K562 (cell line): ENCODE measurements at regions not wholly inside any gene's neighbourhood (a gene's known extent, or its start where the extent isn't known, plus 50 kb on each side); places are given as distances from the start of the nearest gene placed in this dataset.
A peak's percentile ranks its signal among the peaks of the same experiment; 100 is the strongest.

ENCODE experiments used
- ATAC-seq: fragments of 200-7000 bp; cut with Tn5 transposase; 3 replicates; pipeline ENCODE4 v1.9.1; 2020; ENCODE audit warnings: moderate library complexity
- BruUV-seq: library from RNA; stranded (reverse); fragments of 400-500 nt; replicated peaks from 2 replicates; lab custom pipeline; 2021; lab: Mats Ljungman, UMichigan
- CTCF ChIA-PET: fragments of 300-600 bp; formaldehyde crosslinking; extraction: SDS; loops from one replicate; lab custom pipeline; 2021; ENCODE audit warnings: low intra/inter-chr PET ratio; lab: Yijun Ruan, JAX
- POLR2A ChIA-PET: fragments of 300-600, 350-650 bp; sonication (Branson Sonifier 250); formaldehyde crosslinking; extraction: SDS; loops from one replicate; lab custom pipeline; 2021; ENCODE audit warnings: antibody characterized with exemption, inconsistent platforms; lab: Yijun Ruan, JAX
- DNase-seq, 4 experiments: peaks; one replicate each; pipeline versions ENCODE4 v3.0.0 to v3.0.0-alpha.2; 2011 to 2018; ENCODE audit warnings: low spot score in 3 of 4, mixed read lengths in 3 of 4; ENCODE audit errors: extremely low read depth in 1 of 4
- FAIRE-seq: peaks from 2 replicates; lab custom pipeline; 2011; peaks lifted over from hg19 to GRCh38; lab: Jason Lieb, UNC
- H2AFZ ChIP-seq: 2 replicates; pipeline ENCODE4 v1.6.0; 2011; ENCODE audit warnings: low read depth, low read length, control low read depth, inconsistent platforms
- H3K27ac ChIP-seq: fragments of 200-600 bp; 3 replicates; pipeline ENCODE4 v1.8.0; 2011; ENCODE audit warnings: low read depth, mild to moderate bottlenecking, control low read depth, inconsistent platforms, low read length, moderate library complexity, mixed read lengths; ENCODE audit errors: extremely low read depth
- H3K27me3 ChIP-seq, 2 experiments: fragments of 300-600 bp in 1 of 2; 2 replicates in 1 of 2; 3 replicates in 1 of 2; pipeline versions ENCODE4 v1.6.0 to v1.8.0; 2011; ENCODE audit warnings: inconsistent platforms in 2 of 2, low read length in 2 of 2, mild to moderate bottlenecking in 1 of 2, mixed read lengths in 1 of 2, moderate library complexity in 1 of 2; ENCODE audit not compliant: control insufficient read depth in 2 of 2, insufficient read depth in 2 of 2
- H3K36me3 ChIP-seq: fragments of 300-600 bp; 3 replicates; pipeline ENCODE4 v1.8.0; 2011; ENCODE audit warnings: mild to moderate bottlenecking, low read length, inconsistent platforms; ENCODE audit not compliant: control insufficient read depth, insufficient read depth
- H3K4me1 ChIP-seq, 2 experiments: fragments of 200-600 bp in 1 of 2; replicated peaks in 1 of 2; 2 replicates in 1 of 2; 3 replicates in 1 of 2; pipeline versions ENCODE4 v1.5.1 to v1.8.0; 2011; ENCODE audit warnings: inconsistent platforms in 2 of 2, low read length in 2 of 2, mild to moderate bottlenecking in 1 of 2, mixed read lengths in 1 of 2, moderate library complexity in 1 of 2; ENCODE audit not compliant: control insufficient read depth in 2 of 2, insufficient read depth in 2 of 2
- H3K4me2 ChIP-seq: 2 replicates; pipeline ENCODE4 v1.6.1; 2011; ENCODE audit warnings: low read length, control low read depth, inconsistent platforms, mixed read lengths; ENCODE audit not compliant: insufficient read depth
- H3K4me3 ChIP-seq: fragments of 200-600 bp; sonication (generic), shearing (Covaris generic); 2 replicates; pipeline ENCODE4 v1.5.1; 2016; ENCODE audit warnings: control low read depth, inconsistent platforms
- H3K79me2 ChIP-seq: fragments of 200-600 bp; 3 replicates; pipeline ENCODE4 v1.8.0; 2011; ENCODE audit warnings: low read length, inconsistent platforms; ENCODE audit not compliant: control insufficient read depth, insufficient read depth
- H3K9ac ChIP-seq, 2 experiments: 2 replicates each; pipeline versions ENCODE4 v1.6.0 to v1.6.1; 2011; ENCODE audit warnings: low read depth in 2 of 2, low read length in 2 of 2, control low read depth in 1 of 2, inconsistent platforms in 1 of 2, mild to moderate bottlenecking in 1 of 2, mixed read lengths in 1 of 2; ENCODE audit not compliant: insufficient read depth in 1 of 2
- H3K9me1 ChIP-seq: one replicate; pipeline ENCODE4 v1.6.0; 2011; ENCODE audit warnings: inconsistent platforms, mild to moderate bottlenecking, low read length, moderate library complexity; ENCODE audit not compliant: control insufficient read depth, insufficient read depth
- H3K9me3 ChIP-seq: replicated peaks from 2 replicates; pipeline ENCODE4 v1.5.1; 2011; ENCODE audit warnings: low read depth, low read length, inconsistent platforms; ENCODE audit not compliant: control insufficient read depth, insufficient read depth
- H4K20me1 ChIP-seq: replicated peaks from 2 replicates; pipeline ENCODE4 v1.6.1; 2011; ENCODE audit warnings: low read length, inconsistent platforms, mixed read lengths; ENCODE audit not compliant: control insufficient read depth, insufficient read depth
- HMGXB4 ChIP-seq: sonication (generic); formaldehyde crosslinking; IDR thresholded peaks from 2 replicates; pipeline ENCODE4 v1.8.1; 2023; ENCODE audit warnings: mild to moderate bottlenecking, missing genetic modification reagents
- OTX1 ChIP-seq: fragments of 450-650 bp; formaldehyde crosslinking; IDR thresholded peaks from 2 replicates; pipeline ENCODE4 v1.4.0; 2022; ENCODE audit warnings: mild to moderate bottlenecking
- POLR3G ChIP-seq: IDR thresholded peaks from 2 replicates; pipeline ENCODE4 v1.6.1; 2011; ENCODE audit not compliant: insufficient read length, insufficient replicate concordance; ENCODE audit errors: extremely low read depth
- PRDM10 ChIP-seq: fragments of 450-650 bp; IDR thresholded peaks from 2 replicates; pipeline ENCODE4 v1.6.1; 2018; ENCODE audit not compliant: partially characterized antibody
- PRPF4 ChIP-seq: fragments of 200-400 bp; formaldehyde crosslinking; IDR thresholded peaks from one replicate; pipeline ENCODE4 v1.6.1; 2017; ENCODE audit warnings: low read length, low read depth, mild to moderate bottlenecking; ENCODE audit not compliant: insufficient read depth, poor library complexity, severe bottlenecking
- RNF2 ChIP-seq: sonication (generic); IDR thresholded peaks from 2 replicates; pipeline ENCODE4 v1.6.1; 2016
- RUNX1 ChIP-seq: sonication (generic); IDR thresholded peaks from 2 replicates; pipeline ENCODE4 v1.6.1; 2016; ENCODE audit warnings: antibody characterized with exemption, low read depth
- SOX6 ChIP-seq: fragments of 450-650 bp; IDR thresholded peaks from 2 replicates; pipeline ENCODE4 v1.6.1; 2014; ENCODE audit warnings: mild to moderate bottlenecking
- SRSF3 ChIP-seq: fragments of 200-400 bp; formaldehyde crosslinking; IDR thresholded peaks from 2 replicates; pipeline ENCODE4 v1.6.1; 2016; ENCODE audit warnings: mild to moderate bottlenecking, low read length, moderate library complexity; ENCODE audit not compliant: insufficient read depth
- ZBTB5 ChIP-seq: fragments of 450-650 bp; IDR thresholded peaks from 2 replicates; pipeline ENCODE4 v1.6.1; 2017; ENCODE audit warnings: antibody characterized with exemption
- ZKSCAN3 ChIP-seq: fragments of 250-450 bp; sonication (Bioruptor Pico); IDR thresholded peaks from 2 replicates; pipeline ENCODE4 v1.4.0; 2020
- ZNF174 ChIP-seq: fragments of 250-450 bp; sonication (Bioruptor Pico); IDR thresholded peaks from 2 replicates; pipeline ENCODE4 v1.4.0; 2020; ENCODE audit warnings: mild to moderate bottlenecking
- ZNF408 ChIP-seq: fragments of 250-450 bp; sonication (Bioruptor Pico); IDR thresholded peaks from 2 replicates; pipeline ENCODE4 v1.4.0; 2020; ENCODE audit warnings: low read depth, mild to moderate bottlenecking, moderate library complexity
- ZNF76 ChIP-seq: fragments of 250-450 bp; sonication (Bioruptor Pico); IDR thresholded peaks from 2 replicates; pipeline ENCODE4 v1.4.0; 2020; ENCODE audit warnings: mild to moderate bottlenecking, moderate library complexity, borderline replicate concordance
- ZNF830 ChIP-seq: fragments of 250-450 bp; sonication (Bioruptor Pico); IDR thresholded peaks from 2 replicates; pipeline ENCODE4 v1.5.0; 2021; ENCODE audit warnings: mild to moderate bottlenecking
- WGBS: fragments of 100-300 bp; shearing (Covaris generic); methylation state at CpG from one replicate; pipeline ENCODE4 v1.1.6; 2016; ENCODE audit warnings: low coverage, mixed read lengths; ENCODE audit not compliant: insufficient coverage; ENCODE audit errors: missing lambda C conversion rate; 5-methylcytosine and 5-hydroxymethylcytosine counted together
- in situ Hi-C: fragments of 300-500 bp; cut with MboI; formaldehyde crosslinking; loops from 4 replicates; pipeline ENCODE4 v1.15.0; 2018; ENCODE audit warnings: inconsistent platforms, mixed read lengths
- intact Hi-C: fragments of 100-400 bp; cut with micrococcal nuclease; formaldehyde crosslinking; loops from 2 replicates; pipeline ENCODE4 v1.14.2; 2022

- TF ChIP-seq ZNF408 (CRISPR knock-in tag), result no peak
- no peak for TF ChIP-seq PRPF4
- no peak for TF ChIP-seq ZBTB5
- no peak for TF ChIP-seq ZNF830
- 0 out of 2 replicates have a peak, but pooled peaks have one; percentile 24 for TF ChIP-seq SOX6
- no peak for TF ChIP-seq OTX1 (CRISPR knock-in tag)
- TF ChIP-seq, all 486 proteins: peak for 8
These were observed 105.1 kb upstream of the ZEB1 start (continued) for GRCh38 chr10:31213959-31214358.

- H3K4me2 ChIP-seq, result no peak overlapping the region
- ATAC-seq (no peak), FAIRE-seq (no peak), DNase-seq (no peak)
- 0% methylated on average over 2 of the region's 2 CpGs for WGBS
- H4K20me1 ChIP-seq, result no peaks in the 10 kb centered on the region
- no peaks in the 10 kb centered on the region; a peak in 1 of 5 replicates for H3K4me1 ChIP-seq
- in situ Hi-C loops, result no loop called here
- H3K27ac ChIP-seq, result no peak overlapping the region
- H2AFZ ChIP-seq, result no peak overlapping the region
- no peak overlapping the region for H3K9ac ChIP-seq
- POLR2A ChIA-PET, result interaction anchor here (0.6 kb wide), 1 partner anchor 22 kb away, joined by 3 read pairs; no protein-coding TSS in a partner anchor
- no peaks in the 10 kb centered on the region for H3K9me1 ChIP-seq
- intact Hi-C loops, result no loop called here
- no peaks in the 10 kb centered on the region for H3K36me3 ChIP-seq
- H3K27me3 ChIP-seq, result peaks cover 0 to 14% of the 10 kb centered on the region in 2 experiments; a peak in 2 of 5 replicates
- no peak overlapping the region for H3K4me3 ChIP-seq
- no peaks in the 10 kb centered on the region; the same call in 1 of the 2 replicates for H3K9me3 ChIP-seq
- H3K79me2 ChIP-seq, result no peaks in the 10 kb centered on the region
- CTCF ChIA-PET, result no interaction called here
- no TSS peak for BruUV-seq
- TF ChIP-seq ZNF76 (no peak), PRDM10 (no peak), ZKSCAN3 (CRISPR knock-in tag) (no peak), ZNF174 (no peak), RUNX1 (no peak), SRSF3 (no peak), RNF2 (no peak), POLR3G (no peak), HMGXB4 (CRISPR knock-in tag) (no peak)
These were observed 104.0 kb upstream of the ZEB1 start for GRCh38 chr10:31215052-31215451.
